Endothelial cell of umbilical vein (primary cell): ENCODE measurements at regions not wholly inside any gene's neighbourhood (a gene's known extent, or its start where the extent isn't known, plus 50 kb on each side); places are given as distances from the start of the nearest gene placed in this dataset.

Source experiments
- CTCF ChIP-seq, 2 donors: IDR thresholded peaks; 1 replicate in 1 of 2; 2 replicates in 1 of 2; pipeline ENCODE4 v1.5.1; 2011; ENCODE audit warnings: low read length in 2 of 2, mild to moderate bottlenecking in 2 of 2, moderate library complexity in 2 of 2, control low read depth in 1 of 2, inconsistent platforms in 1 of 2, low read depth in 1 of 2; ENCODE audit not compliant: insufficient read depth in 1 of 2; ENCODE audit errors: extremely low read depth in 1 of 2
- EZH2 ChIP-seq: IDR thresholded peaks from 2 replicates; pipeline ENCODE4 v1.6.1; 2012; ENCODE audit warnings: borderline replicate concordance, low read depth, mild to moderate bottlenecking, moderate library complexity, low read length, inconsistent platforms; ENCODE audit not compliant: severe bottlenecking
- FOS ChIP-seq: IDR thresholded peaks from 2 replicates; pipeline ENCODE4 v1.6.1; 2011; ENCODE audit warnings: mild to moderate bottlenecking, low read length, moderate library complexity, borderline replicate concordance; ENCODE audit not compliant: insufficient read depth
- GATA2 ChIP-seq: IDR thresholded peaks from 2 replicates; pipeline ENCODE4 v1.7.0; 2011; ENCODE audit warnings: low read depth, mild to moderate bottlenecking, moderate library complexity, mixed read lengths, low read length; ENCODE audit not compliant: insufficient read length, insufficient read depth
- MYC ChIP-seq: IDR thresholded peaks from one replicate; pipeline ENCODE4 v1.6.1; 2011; ENCODE audit warnings: mild to moderate bottlenecking, low read depth, low read length
- POLR2A ChIP-seq: IDR thresholded peaks from 2 replicates; pipeline ENCODE4 v1.6.1; 2012; ENCODE audit warnings: low read depth, mild to moderate bottlenecking, control low read depth, low read length
- POLR2AphosphoS5 ChIP-seq: IDR thresholded peaks from 2 replicates; pipeline ENCODE4 v1.6.1; 2012; ENCODE audit warnings: low read depth, mild to moderate bottlenecking, control low read depth, low read length, moderate library complexity; ENCODE audit not compliant: insufficient read depth
- TF ChIP-seq, protein P1 (sequence below): IDR thresholded peaks from 2 replicates; pipeline ENCODE4 v1.6.1; 2011; ENCODE audit not compliant: insufficient read depth, insufficient read length

DNA sequence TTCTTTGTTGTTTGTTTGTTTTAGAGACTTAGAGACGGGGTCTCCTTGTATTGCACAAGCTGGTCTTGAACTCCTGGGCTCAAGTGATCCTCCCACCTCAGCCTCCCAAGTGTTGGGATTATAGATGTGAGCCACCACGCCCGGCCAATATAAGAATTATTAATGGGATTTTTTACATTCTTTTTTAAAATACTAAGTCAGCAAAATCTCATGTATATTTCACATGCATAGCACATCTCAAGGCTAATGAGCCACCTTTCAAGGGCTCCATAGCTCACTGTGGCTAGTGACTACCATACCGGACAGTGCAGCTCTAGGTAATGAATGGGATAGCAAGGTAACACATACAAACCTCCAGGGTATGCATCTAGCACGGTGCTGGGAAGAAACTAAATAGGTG is 361.4 kb downstream of the SAMD5 start:
- no peak for TF ChIP-seq MYC
- no peak for TF ChIP-seq CTCF (IDR thresholded peaks at IDR 0.05; ENCODE audit: extremely low read depth in 1 of 2, insufficient read depth in 1 of 2, low read depth in 1 of 2, low read length in 2 of 2)
- no peak for TF ChIP-seq POLR2A
- no peak for TF ChIP-seq EZH2
- TF ChIP-seq POLR2AphosphoS5 = no peak
- no peak for TF ChIP-seq FOS
- TF ChIP-seq GATA2 = no peak
- TF ChIP-seq, protein P1, sequence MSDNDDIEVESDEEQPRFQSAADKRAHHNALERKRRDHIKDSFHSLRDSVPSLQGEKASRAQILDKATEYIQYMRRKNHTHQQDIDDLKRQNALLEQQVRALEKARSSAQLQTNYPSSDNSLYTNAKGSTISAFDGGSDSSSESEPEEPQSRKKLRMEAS = no peak
